Skeletal muscle satellite cell (primary cell): ENCODE measurements at regions not wholly inside any gene's neighbourhood (a gene's known extent, or its start where the extent isn't known, plus 50 kb on each side); places are given as distances from the start of the nearest gene placed in this dataset.
A peak's percentile ranks its signal among the peaks of the same experiment; 100 is the strongest.
"Not testable (repeated sequence)": the region's sequence is repeated elsewhere in the genome, so short reads cannot be mapped to it uniquely, and the experiment has no call there.

Experiments
- H3K27me3 ChIP-seq: 2 replicates; pipeline ENCODE4 v1.7.0; 2013; ENCODE audit warnings: low read length; ENCODE audit not compliant: control insufficient read depth, insufficient read depth
- H3K36me3 ChIP-seq: 2 replicates; pipeline ENCODE4 v1.7.0; 2013; ENCODE audit warnings: mild to moderate bottlenecking, control low read depth, low read length; ENCODE audit not compliant: insufficient read depth
- H3K4me1 ChIP-seq: 2 replicates; pipeline ENCODE4 v1.7.0; 2013; ENCODE audit warnings: low read length; ENCODE audit not compliant: control insufficient read depth, insufficient read depth
- H3K4me2 ChIP-seq: 2 replicates; pipeline ENCODE4 v1.7.0; 2013; ENCODE audit warnings: mild to moderate bottlenecking, low read length
- H3K4me3 ChIP-seq: 2 replicates; pipeline ENCODE4 v1.7.0; 2013; ENCODE audit warnings: low read length
- H3K9ac ChIP-seq: 2 replicates; pipeline ENCODE4 v1.7.0; 2013; ENCODE audit warnings: mild to moderate bottlenecking, low read depth, low read length, moderate library complexity
- H3K9me3 ChIP-seq: replicated peaks from 2 replicates; pipeline ENCODE4 v1.7.0; 2013; ENCODE audit warnings: mild to moderate bottlenecking, control low read depth, low read length

GRCh38 chr20:30164389-30164788 lies 1093.1 kb upstream of the DEFB115 start:
- H3K27me3 ChIP-seq, H3K4me2 ChIP-seq, H3K36me3 ChIP-seq, H3K9ac ChIP-seq, H3K9me3 ChIP-seq, H3K4me1 ChIP-seq, H3K4me3 ChIP-seq: not testable (repeated sequence)

- Histone ChIP-seq H3K4me1 (no peaks in the 10 kb centered on the region), H3K4me2 (no peak overlapping the region), H3K4me3 (no peak overlapping the region), H3K9ac (no peak overlapping the region), H3K36me3 (no peaks in the 10 kb centered on the region), H3K27me3 (no peaks in the 10 kb centered on the region), H3K9me3 (no peaks in the 10 kb centered on the region)
These were observed 1089.9 kb upstream of the DEFB115 start for GRCh38 chr20:30167540-30167939.

- H3K36me3 ChIP-seq: no peaks in the 10 kb centered on the region
- H3K27me3 ChIP-seq: no peaks in the 10 kb centered on the region
- no peaks in the 10 kb centered on the region for H3K4me1 ChIP-seq
- no peaks in the 10 kb centered on the region for H3K9me3 ChIP-seq
- H3K4me2 ChIP-seq: no peak overlapping the region
- H3K9ac ChIP-seq: no peak overlapping the region
- no peak overlapping the region for H3K4me3 ChIP-seq
These were observed 1089.3 kb upstream of the DEFB115 start for GRCh38 chr20:30168025-30168799.

GRCh38 chr20:30168800-30169138 lies 1088.7 kb upstream of the DEFB115 start:
- Histone ChIP-seq H3K4me1 (no peaks in the 10 kb centered on the region), H3K4me2 (no peak overlapping the region), H3K9ac (no peak overlapping the region), H3K36me3 (no peaks in the 10 kb centered on the region), H3K27me3 (no peaks in the 10 kb centered on the region), H3K4me3 (no peak overlapping the region), H3K9me3 (no peaks in the 10 kb centered on the region)

- no peaks in the 10 kb centered on the region for H3K36me3 ChIP-seq
- no peaks in the 10 kb centered on the region for H3K9me3 ChIP-seq
- H3K4me1 ChIP-seq: no peaks in the 10 kb centered on the region
- no peaks in the 10 kb centered on the region for H3K27me3 ChIP-seq
- no peak overlapping the region for H3K4me3 ChIP-seq
- no peak overlapping the region for H3K9ac ChIP-seq
- no peak overlapping the region for H3K4me2 ChIP-seq
These were observed 1081.8 kb upstream of the DEFB115 start for GRCh38 chr20:30175681-30176080.

GRCh38 chr20:30183124-30183523 lies 1074.3 kb upstream of the DEFB115 start:
- not testable (repeated sequence) for H3K9me3 ChIP-seq, H3K36me3 ChIP-seq, H3K4me1 ChIP-seq, H3K27me3 ChIP-seq, H3K9ac ChIP-seq, H3K4me3 ChIP-seq, H3K4me2 ChIP-seq

GRCh38 chr20:30191785-30192184 lies 1065.7 kb upstream of the DEFB115 start:
- not testable (repeated sequence) for H3K27me3 ChIP-seq, H3K9ac ChIP-seq, H3K36me3 ChIP-seq, H3K4me1 ChIP-seq, H3K4me2 ChIP-seq, H3K9me3 ChIP-seq, H3K4me3 ChIP-seq

GRCh38 chr20:30234477-30234876 lies 1023.0 kb upstream of the DEFB115 start:
- H3K36me3 ChIP-seq, H3K4me2 ChIP-seq, H3K9me3 ChIP-seq, H3K9ac ChIP-seq, H3K4me1 ChIP-seq, H3K4me3 ChIP-seq, H3K27me3 ChIP-seq: not testable (repeated sequence)

GRCh38 chr20:30275073-30275472 lies 982.4 kb upstream of the DEFB115 start:
- H3K36me3 ChIP-seq, H3K9ac ChIP-seq, H3K4me3 ChIP-seq: not testable (repeated sequence)

GRCh38 chr20:30281584-30282197 lies 975.8 kb upstream of the DEFB115 start:
- H3K36me3 ChIP-seq: no peaks in the 10 kb centered on the region
- H3K4me3 ChIP-seq: no peak overlapping the region
- H3K4me1 ChIP-seq: no peaks in the 10 kb centered on the region
- H3K9me3 ChIP-seq: peaks cover 4% of the 10 kb centered on the region
- no peak overlapping the region for H3K4me2 ChIP-seq
- no peak overlapping the region for H3K9ac ChIP-seq
- no peaks in the 10 kb centered on the region for H3K27me3 ChIP-seq

More at GRCh38 chr20:30275073-30275472, 982.4 kb upstream of the DEFB115 start:
- H3K4me1 ChIP-seq, H3K4me2 ChIP-seq, H3K9me3 ChIP-seq, H3K27me3 ChIP-seq: not testable (repeated sequence)

- H3K36me3 ChIP-seq, H3K9me3 ChIP-seq, H3K9ac ChIP-seq, H3K4me1 ChIP-seq, H3K27me3 ChIP-seq: not testable (repeated sequence)
- peak overlapping the region; percentile 44 for H3K4me2 ChIP-seq
- H3K4me3 ChIP-seq: peak overlapping the region; percentile 63
These were observed 973.8 kb upstream of the DEFB115 start for GRCh38 chr20:30283476-30284280.
